ENCODE measurements at regions not wholly inside any gene's neighbourhood (a gene's known extent, or its start where the extent isn't known, plus 50 kb on each side); places are given as distances from the start of the nearest gene placed in this dataset.

DNA sequence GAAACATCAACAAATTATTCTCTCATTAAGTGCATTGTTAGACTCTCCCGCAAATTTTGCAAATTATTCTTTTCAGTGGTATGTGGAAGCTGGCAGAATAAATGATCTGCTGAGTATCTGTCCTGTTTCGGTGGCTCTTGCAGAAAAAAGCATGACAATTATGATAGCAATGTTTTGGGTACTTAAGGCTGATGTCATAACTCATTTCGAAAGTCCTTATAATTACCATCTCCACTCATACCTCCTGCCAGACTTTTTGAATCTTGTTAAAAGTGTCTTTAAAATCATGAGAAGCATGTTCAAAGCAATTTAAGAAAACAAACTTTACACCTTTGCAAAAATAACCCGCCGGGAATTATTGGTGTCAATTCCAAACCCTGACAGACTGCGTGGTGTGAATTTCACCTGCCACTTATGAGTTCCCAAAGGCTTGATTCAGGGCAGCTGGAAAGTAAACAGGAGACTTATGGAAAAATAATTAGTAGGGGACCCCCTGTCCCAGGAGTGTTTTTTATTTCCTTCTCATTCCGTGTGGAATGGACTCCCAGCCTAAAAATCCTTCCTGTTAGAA, 87.6 kb upstream of the E2F3 start:
- no peak for DNase-seq

- no peak for DNase-seq
These were observed 86.5 kb upstream of the E2F3 start for GRCh38 chr6:20314866-20315845.

DNA sequence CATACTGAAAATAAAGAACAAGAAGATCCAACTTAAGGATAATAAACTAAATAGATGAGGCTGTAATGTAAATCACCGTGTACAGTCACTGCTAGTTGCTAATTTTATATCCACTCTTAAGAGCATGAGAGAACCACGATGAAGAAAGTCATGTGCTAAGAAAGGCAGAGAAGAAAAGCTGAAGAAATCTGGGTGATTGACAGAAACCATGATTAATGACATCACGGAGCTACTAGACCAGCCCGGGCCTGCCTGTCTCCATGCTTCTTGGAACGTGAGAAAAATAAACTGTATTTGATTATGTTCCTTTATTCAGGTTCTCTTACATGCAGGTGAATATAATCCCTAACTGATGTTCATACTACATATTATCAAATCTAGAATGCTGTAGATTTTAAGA, 84.2 kb upstream of the E2F3 start:
- DNase-seq = no peak

DNA sequence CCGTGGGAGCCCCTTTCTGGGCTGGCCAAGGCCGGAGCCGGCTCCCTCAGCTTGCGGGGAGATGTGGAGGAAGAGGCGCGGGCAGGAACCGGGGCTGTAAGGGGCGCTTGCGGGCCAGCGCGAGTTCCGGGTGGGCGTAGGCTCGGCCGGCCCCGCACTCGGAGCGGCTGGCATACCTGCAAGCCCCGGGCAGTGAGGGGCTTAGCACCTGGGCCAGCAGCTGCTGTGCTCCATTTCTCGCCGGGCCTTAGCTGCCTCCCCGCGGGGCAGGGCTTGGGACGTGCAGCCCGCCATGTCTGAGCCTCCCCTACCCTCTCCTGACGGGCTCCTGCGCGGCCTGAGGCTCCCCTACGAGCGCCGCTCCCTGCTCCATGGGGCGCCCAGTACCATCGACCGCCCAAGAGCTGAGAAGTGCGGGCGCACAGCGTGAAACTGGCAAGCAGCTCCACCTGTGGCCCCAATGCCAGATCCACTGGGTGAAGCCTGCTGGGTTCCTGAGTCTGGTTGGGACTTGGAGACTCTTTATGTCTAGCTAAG, 82.8 kb upstream of the E2F3 start:
- DNase-seq = no peak

DNA sequence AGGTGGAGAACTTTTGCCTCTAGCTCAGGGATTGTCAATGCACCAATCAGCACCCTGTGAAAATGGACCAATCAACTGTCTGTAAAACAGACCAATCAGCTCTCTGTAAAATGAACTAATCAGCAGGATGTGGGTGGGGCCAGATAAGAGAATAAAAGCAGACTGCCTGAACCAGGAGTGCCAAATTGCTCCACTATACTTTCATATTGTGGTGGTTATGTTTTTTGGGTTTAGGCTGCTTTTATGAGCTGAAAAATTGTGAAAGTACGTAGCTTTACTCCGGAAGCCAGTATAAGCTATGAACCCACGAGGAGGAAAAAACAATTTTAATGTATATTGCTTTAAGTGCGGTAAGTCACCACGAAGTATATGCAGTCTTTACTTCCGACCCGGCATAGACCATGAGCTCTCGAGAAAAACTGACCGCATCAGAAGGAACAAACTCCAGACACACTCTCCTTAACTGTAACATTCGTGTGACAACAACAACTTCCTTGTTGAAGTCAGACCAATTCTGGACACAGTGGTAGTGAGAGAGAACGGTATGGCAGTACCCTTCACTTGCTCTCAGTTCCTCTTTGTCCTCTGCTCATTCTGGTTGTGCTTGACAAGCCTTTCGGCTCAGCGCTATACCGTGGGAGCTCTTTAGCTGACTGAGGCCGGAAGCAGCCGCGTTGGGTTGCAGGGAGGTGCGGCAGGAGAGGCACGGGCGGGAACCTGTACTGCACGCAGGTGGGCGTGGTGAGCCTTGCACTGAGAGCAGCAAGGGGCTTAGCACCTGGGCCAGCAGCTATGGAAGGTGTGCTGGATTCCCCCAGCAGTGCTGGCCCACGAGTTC, 81.9 kb upstream of the E2F3 start:
- no peak for DNase-seq

GRCh38 chr6:20325641-20326421, 75.8 kb upstream of the E2F3 start:
- no peak for DNase-seq

GRCh38 chr6:20326422-20326728, 75.3 kb upstream of the E2F3 start:
- DNase-seq = no peak

DNA sequence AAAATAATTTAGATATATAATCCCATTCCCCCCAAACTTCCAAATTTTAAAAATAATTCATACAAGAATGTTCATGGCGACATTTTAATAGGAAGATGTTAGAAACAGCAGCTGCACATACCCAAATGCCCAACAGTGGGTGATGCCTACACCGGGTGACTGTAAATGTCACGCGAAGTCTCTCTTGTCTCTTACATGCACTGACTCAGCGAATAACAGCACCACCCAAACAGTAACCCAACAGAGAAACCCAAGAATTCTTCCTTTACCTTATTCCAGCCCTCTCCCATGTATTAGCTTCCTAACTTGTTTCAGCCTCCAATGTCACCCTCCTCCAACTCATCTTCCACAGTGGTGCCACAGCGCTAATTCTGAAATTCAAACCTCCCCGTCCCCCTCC, 74.5 kb upstream of the E2F3 start:
- no peak for DNase-seq

GRCh38 chr6:20328266-20328923, 73.3 kb upstream of the E2F3 start:
- no peak for DNase-seq

DNA sequence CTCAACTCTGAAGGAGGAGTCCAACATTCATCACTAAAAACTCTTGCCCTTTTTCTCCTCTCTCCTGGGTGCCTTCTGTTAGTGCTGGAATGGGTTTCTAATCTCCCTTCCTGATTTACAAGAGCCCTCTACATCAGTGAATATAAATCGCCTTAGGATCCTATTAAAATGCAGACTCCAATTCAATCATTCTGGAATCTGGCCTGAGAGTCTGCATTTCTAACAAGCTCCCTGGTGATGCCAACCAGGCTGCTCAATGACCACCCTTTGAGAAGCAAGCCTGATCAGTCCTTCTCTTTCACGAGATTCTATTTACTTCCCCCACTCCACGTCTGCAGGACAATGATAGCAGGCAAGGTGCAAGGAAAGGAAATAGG, 72.8 kb upstream of the E2F3 start:
- no peak for DNase-seq

GRCh38 chr6:20331042-20331441, 70.6 kb upstream of the E2F3 start:
- DNase-seq = no peak

DNA sequence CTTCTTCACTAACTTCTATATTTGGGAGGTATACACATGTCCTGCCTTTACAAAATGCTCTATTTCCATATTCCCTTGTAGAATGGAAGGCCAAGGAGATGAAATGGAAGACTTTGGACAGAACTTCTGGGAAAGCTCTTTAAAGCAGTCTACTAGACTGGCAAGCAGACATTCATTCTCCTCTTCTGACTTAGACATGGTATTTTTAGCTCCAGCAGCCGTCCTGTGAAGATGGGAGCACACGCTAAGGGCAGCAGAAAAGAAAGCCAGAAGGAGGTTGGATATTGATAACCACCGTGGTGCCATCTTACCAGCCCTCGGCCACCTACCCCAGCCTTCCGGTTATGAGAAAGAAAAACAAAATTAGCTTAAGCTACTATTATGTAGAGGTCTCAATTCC, 70.1 kb upstream of the E2F3 start:
- DNase-seq = no peak

DNA sequence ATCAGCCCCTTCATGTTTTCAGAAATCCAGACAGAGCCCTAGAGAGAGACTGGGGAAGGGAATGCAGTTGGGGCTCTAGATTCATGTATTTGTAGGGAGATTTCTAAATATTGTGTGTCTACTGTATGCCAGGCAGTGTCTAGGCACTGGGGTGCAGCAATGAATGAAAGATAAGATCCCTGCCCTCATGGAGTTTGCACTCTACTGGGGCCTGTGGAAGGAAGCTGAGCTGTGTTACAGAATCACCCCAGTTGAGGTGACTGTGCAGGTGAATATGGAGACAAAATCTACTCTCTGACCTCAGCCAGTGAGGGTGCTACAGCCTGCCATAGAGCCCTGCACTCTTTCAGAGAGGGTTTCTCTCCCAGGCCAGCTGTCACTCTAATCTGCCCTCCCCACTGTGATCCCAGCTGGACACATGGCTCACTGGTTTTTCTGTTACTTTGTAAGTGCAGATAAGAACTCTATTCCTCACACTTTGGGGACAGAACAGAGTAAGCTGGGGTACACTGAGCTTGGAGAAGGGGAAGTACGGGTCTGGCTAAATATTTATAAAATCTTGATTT, 69.2 kb upstream of the E2F3 start:
- no peak for DNase-seq

DNA sequence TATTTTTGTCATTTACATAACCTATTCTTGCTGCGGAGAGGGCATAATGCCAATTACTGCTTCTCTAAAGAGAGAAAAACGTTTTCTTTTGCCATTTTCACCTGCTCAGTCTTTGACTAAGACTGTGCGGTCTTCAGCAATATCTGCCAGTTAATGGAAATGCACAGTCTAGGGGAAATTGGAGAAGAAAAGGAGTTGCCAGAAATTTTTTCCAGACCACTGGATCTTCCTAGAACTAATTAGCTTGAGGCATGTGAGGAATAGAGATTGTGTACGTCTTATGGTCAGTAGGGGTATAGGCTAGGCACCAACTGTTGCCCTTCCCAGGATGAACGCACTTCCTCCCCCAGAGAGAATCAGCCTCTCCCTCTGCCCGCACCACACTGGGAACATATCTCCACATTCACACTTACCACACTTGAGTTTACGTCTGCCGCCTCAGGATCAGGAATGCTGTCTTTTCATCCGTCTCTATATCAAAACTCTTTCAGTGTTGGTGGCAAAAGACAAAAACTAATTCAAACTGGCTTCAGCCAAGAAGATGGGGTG, 67.9 kb upstream of the E2F3 start:
- no peak for DNase-seq

GRCh38 chr6:20334334-20334733, 67.3 kb upstream of the E2F3 start:
- no peak for DNase-seq

DNA sequence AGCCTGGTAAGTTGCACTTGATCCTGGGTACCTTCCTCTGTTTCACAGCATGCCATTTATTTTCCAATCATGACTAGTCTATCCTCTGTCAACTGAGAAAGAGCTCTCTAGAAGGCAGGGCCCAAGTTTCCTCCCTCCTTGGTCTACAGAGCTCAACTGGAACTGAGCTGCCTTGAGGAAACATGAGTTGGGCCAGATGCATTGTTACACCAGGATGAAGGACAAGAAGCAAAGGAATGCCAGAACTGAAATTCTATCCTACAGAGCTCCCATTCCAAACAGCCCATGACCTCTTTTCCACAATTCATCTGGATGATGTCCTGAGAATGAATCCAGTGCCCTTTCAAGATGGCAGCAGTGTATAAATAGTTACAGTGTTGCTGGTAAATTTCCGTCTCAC, 66.7 kb upstream of the E2F3 start:
- no peak for DNase-seq

DNA sequence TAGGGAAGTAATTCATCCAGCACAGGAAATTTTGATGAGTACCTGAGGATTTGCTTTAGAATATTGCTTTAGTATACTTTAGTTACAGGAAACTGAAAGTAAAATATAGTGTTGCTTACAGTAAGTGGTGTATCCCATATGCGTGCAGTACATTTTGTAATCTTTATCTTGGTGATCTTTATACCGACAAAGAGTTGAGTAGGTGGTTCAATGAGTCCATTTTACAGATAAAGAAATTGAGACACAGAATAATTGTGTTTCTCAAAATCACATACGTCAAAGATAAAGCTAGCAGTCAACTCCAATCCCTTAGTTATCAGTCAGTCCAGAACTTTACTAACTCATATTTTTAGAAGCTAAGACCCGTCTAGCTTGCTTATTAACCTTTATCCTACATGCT, 65.8 kb upstream of the E2F3 start:
- no peak for DNase-seq

GRCh38 chr6:20338156-20338555, 63.5 kb upstream of the E2F3 start:
- DNase-seq = peak; percentile 34

DNA sequence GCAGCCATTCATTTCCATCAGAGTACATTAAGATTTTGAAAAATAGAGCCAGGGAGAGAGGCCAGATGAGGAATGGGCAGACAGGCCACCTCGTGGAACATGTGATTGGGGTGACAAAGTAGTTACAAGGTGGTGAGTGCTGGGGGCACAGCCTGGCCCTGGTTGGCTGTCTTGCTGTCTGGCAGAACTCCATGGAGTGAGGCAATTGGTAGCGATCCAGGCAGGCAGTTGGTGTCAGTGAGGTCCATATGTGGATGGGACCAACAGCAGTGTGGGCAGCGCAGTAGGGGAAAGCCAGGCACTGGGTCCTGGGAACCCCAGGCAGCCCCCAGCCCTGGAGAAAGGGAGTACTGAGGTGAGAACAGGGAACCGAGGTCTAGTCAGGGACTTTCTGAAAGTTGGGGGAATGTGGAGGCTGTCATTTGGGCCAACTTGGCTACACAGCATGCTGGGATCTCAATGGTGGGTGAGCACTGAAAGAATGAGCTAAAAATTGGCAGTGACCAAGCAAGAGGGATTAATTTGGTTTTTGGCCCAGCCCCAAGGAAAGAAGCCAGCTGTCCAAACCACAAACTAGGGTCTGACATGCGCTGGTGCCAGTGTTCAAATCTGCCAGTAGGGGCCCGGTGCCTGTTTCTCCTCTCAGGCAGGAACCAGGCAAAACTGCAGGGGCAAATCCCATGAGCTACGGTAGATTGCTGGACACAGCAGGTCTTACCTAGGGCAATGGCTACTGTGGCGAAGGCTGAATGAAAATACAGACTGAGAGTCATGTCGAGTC, 61.4 kb upstream of the E2F3 start:
- no peak for DNase-seq

GRCh38 chr6:20341096-20341495, 60.6 kb upstream of the E2F3 start:
- no peak for DNase-seq

GRCh38 chr6:20341564-20341963, 60.1 kb upstream of the E2F3 start:
- no peak for DNase-seq

Measured in kidney glomerular epithelial cell (primary cell).